Ascending aorta (tissue), 2 donors: ENCODE measurements at regions not wholly inside any gene's neighbourhood (a gene's known extent, or its start where the extent isn't known, plus 50 kb on each side); places are given as distances from the start of the nearest gene placed in this dataset.
"Not testable (repeated sequence)": the region's sequence is repeated elsewhere in the genome, so short reads cannot be mapped to it uniquely, and the experiment has no call there.

ENCODE experiments used
- DNase-seq, 2 donors: peaks; one replicate each; pipeline ENCODE4 v3.0.0-alpha.2; 2019; ENCODE audit warnings: low spot score in 2 of 2
- H3K27ac ChIP-seq, 2 donors: fragments of 200-600 bp; sonication (generic); one replicate each; pipeline ENCODE4 v1.5.1; 2016 to 2017; ENCODE audit warnings: mild to moderate bottlenecking in 1 of 2
- H3K27me3 ChIP-seq: fragments of 200-600 bp; sonication (generic); one replicate; pipeline ENCODE4 v1.5.1; 2017
- H3K36me3 ChIP-seq, 2 donors: fragments of 200-600 bp; sonication (generic); one replicate each; pipeline ENCODE4 v1.5.1; 2016
- H3K4me1 ChIP-seq, 2 donors: fragments of 200-600 bp; sonication (generic); one replicate each; pipeline ENCODE4 v1.5.1; 2016 to 2017; ENCODE audit warnings: mild to moderate bottlenecking in 1 of 2
- H3K4me3 ChIP-seq, 2 donors: fragments of 200-600 bp; sonication (generic); one replicate each; pipeline ENCODE4 v1.5.1; 2016 to 2017; ENCODE audit warnings: mild to moderate bottlenecking in 1 of 2
- H3K9me3 ChIP-seq, 2 donors: fragments of 200-600 bp; sonication (generic); one replicate each; pipeline ENCODE4 v1.5.1; 2016
- CTCF ChIP-seq, 3 experiments: fragments of 200-600 bp in 2 of 3; fragments of 450-650 bp in 1 of 3; sonication (generic) in 2 of 3; IDR thresholded peaks; one replicate each; pipeline ENCODE4 v1.5.1; 2016 to 2019; ENCODE audit warnings: antibody characterized with exemption in 3 of 3, mild to moderate bottlenecking in 1 of 3, moderate library complexity in 1 of 3
- intact Hi-C: fragments of 100-400 bp; cut with DNase I; formaldehyde crosslinking; loops from one replicate; pipeline ENCODE4 v1.15.1; 2023

DNA sequence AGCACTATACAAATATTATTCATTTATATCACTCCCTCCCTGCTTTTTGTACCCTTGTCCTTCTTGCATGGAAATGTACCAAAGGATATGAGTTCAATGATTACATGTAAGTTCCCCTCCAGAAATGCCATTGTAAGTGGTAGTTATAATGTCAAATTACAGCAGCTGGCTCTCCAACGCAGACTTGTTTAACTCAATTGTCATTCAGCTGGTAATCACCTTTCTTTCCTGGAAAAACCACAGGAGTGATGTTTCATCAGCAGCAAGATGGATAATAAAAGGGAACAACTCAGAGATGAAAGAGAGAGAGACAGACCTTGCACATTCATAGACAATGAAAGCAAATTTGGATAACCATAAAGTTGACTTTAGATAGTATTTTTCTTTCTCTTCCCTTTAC, 578.6 kb upstream of the PBX1 start:
- no peak for TF ChIP-seq CTCF (IDR thresholded peaks at IDR 0.05)
- H3K36me3 ChIP-seq, result no peaks in the 10 kb centered on the region
- no peak for DNase-seq
- intact Hi-C loops, result no loop called here
- no peak overlapping the region for H3K27ac ChIP-seq
- no peaks in the 10 kb centered on the region for H3K27me3 ChIP-seq
- H3K4me1 ChIP-seq, result no peaks in the 10 kb centered on the region
- no peaks in the 10 kb centered on the region for H3K9me3 ChIP-seq
- H3K4me3 ChIP-seq, result no peak overlapping the region

DNA sequence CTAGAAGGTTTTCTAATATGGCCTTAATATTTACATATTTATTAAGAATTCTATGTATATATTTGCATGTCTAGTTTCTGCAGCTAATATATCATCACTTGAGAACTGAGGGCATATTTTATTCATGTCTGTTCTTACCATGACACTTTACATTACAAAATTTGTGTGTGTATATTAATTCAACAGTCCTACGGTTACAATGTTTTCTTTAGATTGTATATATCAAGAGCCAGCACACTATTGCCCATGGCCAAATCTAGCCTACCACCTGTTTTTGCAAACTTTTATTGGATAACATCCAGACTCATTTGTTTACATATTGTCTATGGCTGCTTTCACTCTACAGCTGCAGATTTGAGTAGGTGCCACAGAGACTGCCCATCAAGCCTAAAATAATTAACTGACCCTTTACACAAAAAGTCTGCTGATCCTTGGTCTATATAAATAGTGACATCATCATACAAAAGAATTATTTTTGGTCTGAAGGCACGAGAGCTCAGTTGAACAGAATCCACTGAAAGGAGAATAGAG, 577.4 kb upstream of the PBX1 start:
- Histone ChIP-seq H3K27ac (no peak overlapping the region), H3K4me3 (no peak overlapping the region), H3K36me3 (no peaks in the 10 kb centered on the region), H3K9me3 (no peaks in the 10 kb centered on the region), H3K27me3 (no peaks in the 10 kb centered on the region), H3K4me1 (no peaks in the 10 kb centered on the region)
- TF ChIP-seq CTCF (IDR thresholded peaks at IDR 0.05), result no peak
- intact Hi-C loops, result no loop called here
- DNase-seq, result no peak

GRCh38 chr1:163983097-163983496, 575.9 kb upstream of the PBX1 start:
- no peaks in the 10 kb centered on the region for H3K4me1 ChIP-seq
- no peak for DNase-seq
- TF ChIP-seq CTCF (IDR thresholded peaks at IDR 0.05), result no peak
- H3K27ac ChIP-seq, result no peak overlapping the region
- H3K27me3 ChIP-seq, result no peaks in the 10 kb centered on the region
- H3K36me3 ChIP-seq, result no peaks in the 10 kb centered on the region
- H3K4me3 ChIP-seq, result no peak overlapping the region
- intact Hi-C loops, result no loop called here
- no peaks in the 10 kb centered on the region for H3K9me3 ChIP-seq

GRCh38 chr1:163985700-163986099, 573.3 kb upstream of the PBX1 start:
- TF ChIP-seq CTCF (IDR thresholded peaks at IDR 0.05), result no peak
- no peaks in the 10 kb centered on the region for H3K9me3 ChIP-seq
- no peaks in the 10 kb centered on the region for H3K4me1 ChIP-seq
- DNase-seq, result no peak
- no peaks in the 10 kb centered on the region for H3K27me3 ChIP-seq
- no peak overlapping the region for H3K4me3 ChIP-seq
- no peaks in the 10 kb centered on the region for H3K36me3 ChIP-seq
- no peak overlapping the region for H3K27ac ChIP-seq
- intact Hi-C loops, result no loop called here

GRCh38 chr1:163999131-163999530, 559.9 kb upstream of the PBX1 start:
- intact Hi-C loops, result no loop called here
- no peaks in the 10 kb centered on the region for H3K27me3 ChIP-seq
- H3K36me3 ChIP-seq, result no peaks in the 10 kb centered on the region
- H3K9me3 ChIP-seq, result no peaks in the 10 kb centered on the region
- H3K27ac ChIP-seq, result no peak overlapping the region
- H3K4me3 ChIP-seq, result no peak overlapping the region
- H3K4me1 ChIP-seq, result no peaks in the 10 kb centered on the region
- TF ChIP-seq CTCF (IDR thresholded peaks at IDR 0.05), result no peak
- DNase-seq, result no peak

- H3K27me3 ChIP-seq, H3K27ac ChIP-seq, H3K4me1 ChIP-seq, intact Hi-C loops, H3K36me3 ChIP-seq, H3K4me3 ChIP-seq, H3K9me3 ChIP-seq, DNase-seq: not testable (repeated sequence)
Measured at GRCh38 chr1:164006186-164006585, 552.8 kb upstream of the PBX1 start.
